GM23338 (cell line): ENCODE measurements at regions not wholly inside any gene's neighbourhood (a gene's known extent, or its start where the extent isn't known, plus 50 kb on each side); places are given as distances from the start of the nearest gene placed in this dataset.

Experiments used
- ATAC-seq: fragments of 200-7000 bp; cut with Tn5 transposase; 3 replicates; pipeline ENCODE4 v1.9.1; 2020
- DNase-seq: peaks from one replicate; pipeline ENCODE4 v3.0.0-alpha.2; 2015; ENCODE audit warnings: low spot score
- H2AFZ ChIP-seq: fragments of 200-600 bp; sonication (generic); 2 replicates; pipeline ENCODE4 v1.8.0; 2016; ENCODE audit warnings: antibody characterized with exemption, mild to moderate bottlenecking, moderate library complexity
- H3F3A ChIP-seq: fragments of 200-600 bp; sonication (generic); replicated peaks from 2 replicates; pipeline ENCODE4 v1.8.0; 2017; ENCODE audit warnings: antibody characterized with exemption, mixed run types, low read depth
- H3K27ac ChIP-seq: fragments of 200-600 bp; sonication (generic); 2 replicates; pipeline ENCODE4 v1.6.1; 2016; ENCODE audit warnings: low read depth
- H3K27me3 ChIP-seq: fragments of 200-600 bp; sonication (generic); 2 replicates; pipeline ENCODE4 v1.8.0; 2016; ENCODE audit warnings: mild to moderate bottlenecking, mixed run types, moderate library complexity; ENCODE audit not compliant: insufficient read depth
- H3K36me3 ChIP-seq: fragments of 200-600 bp; sonication (generic); 2 replicates; pipeline ENCODE4 v1.8.0; 2016; ENCODE audit warnings: mild to moderate bottlenecking; ENCODE audit not compliant: insufficient read depth
- H3K4me1 ChIP-seq: fragments of 200-600 bp; sonication (generic); 2 replicates; pipeline ENCODE4 v1.8.0; 2016; ENCODE audit warnings: mild to moderate bottlenecking, moderate library complexity; ENCODE audit not compliant: insufficient read depth
- H3K4me2 ChIP-seq: fragments of 200-600 bp; sonication (generic); 2 replicates; pipeline ENCODE4 v1.7.1; 2017; ENCODE audit warnings: mixed run types
- H3K4me3 ChIP-seq: fragments of 200-600 bp; sonication (generic); 2 replicates; pipeline ENCODE4 v1.6.1; 2016; ENCODE audit warnings: mixed run types
- H3K79me2 ChIP-seq: fragments of 200-600 bp; sonication (generic); replicated peaks from 2 replicates; pipeline ENCODE4 v1.8.0; 2017; ENCODE audit warnings: mild to moderate bottlenecking; ENCODE audit not compliant: insufficient read depth
- H3K9me2 ChIP-seq: fragments of 200-600 bp; sonication (generic); 2 replicates; pipeline ENCODE4 v1.8.0; 2017; ENCODE audit not compliant: insufficient read depth
- H4K20me1 ChIP-seq: fragments of 200-600 bp; sonication (generic); replicated peaks from 2 replicates; pipeline ENCODE4 v1.8.0; 2017; ENCODE audit warnings: mild to moderate bottlenecking; ENCODE audit not compliant: insufficient read depth
- H3K27ac Mint-ChIP-seq: 2 replicates; pipeline ENCODE4 v1.8.0; 2020; ENCODE audit warnings: inconsistent platforms, mild to moderate bottlenecking, moderate library complexity, mixed read lengths
- H3K27me3 Mint-ChIP-seq: 3 replicates; pipeline ENCODE4 v1.8.0; 2022; ENCODE audit warnings: low read depth, mild to moderate bottlenecking, moderate library complexity, mixed read lengths, inconsistent platforms; ENCODE audit not compliant: insufficient read depth, poor library complexity
- H3K36me3 Mint-ChIP-seq: 3 replicates; pipeline ENCODE4 v1.8.0; 2021; ENCODE audit warnings: low read depth, mild to moderate bottlenecking, inconsistent platforms, moderate library complexity, mixed read lengths
- H3K4me1 Mint-ChIP-seq: 3 replicates; pipeline ENCODE4 v1.8.0; 2020; ENCODE audit warnings: mild to moderate bottlenecking, inconsistent platforms, mixed read lengths
- H3K4me3 Mint-ChIP-seq: 3 replicates; pipeline ENCODE4 v1.8.0; 2021; ENCODE audit warnings: moderate library complexity, mild to moderate bottlenecking, inconsistent platforms, mixed read lengths
- H3K9me3 Mint-ChIP-seq: 3 replicates; pipeline ENCODE4 v1.8.0; 2020; ENCODE audit warnings: moderate library complexity, mild to moderate bottlenecking, inconsistent platforms, mixed read lengths
- CREB1 ChIP-seq: fragments of 250-450 bp; sonication (Bioruptor Pico); IDR thresholded peaks from 2 replicates; pipeline ENCODE4 v1.5.0; 2020; ENCODE audit warnings: low read depth, mild to moderate bottlenecking, moderate library complexity
- CTCF ChIP-seq, 2 experiments: fragments of 200-600 bp in 1 of 2; sonication (generic) in 1 of 2; conservative IDR thresholded peaks; 2 replicates each; pipeline versions ENCODE4 v1.5.1 to v1.6.1; 2016 to 2017; ENCODE audit warnings: antibody characterized with exemption in 2 of 2, low read depth in 2 of 2, mild to moderate bottlenecking in 2 of 2, moderate library complexity in 1 of 2
- ETS1 ChIP-seq: IDR thresholded peaks from 2 replicates; pipeline ENCODE4 v1.6.1; 2016; ENCODE audit warnings: antibody characterized with exemption
- EZH2 ChIP-seq: fragments of 200-600 bp; sonication (generic); IDR thresholded peaks from one replicate; pipeline ENCODE4 v1.8.0; 2017; ENCODE audit warnings: antibody characterized with exemption, mild to moderate bottlenecking, low read depth; ENCODE audit not compliant: unreplicated experiment
- EZH2phosphoT487 ChIP-seq: fragments of 200-600 bp; sonication (generic); IDR thresholded peaks from one replicate; pipeline ENCODE4 v1.8.1; 2018; ENCODE audit warnings: antibody characterized with exemption; ENCODE audit not compliant: unreplicated experiment
- JUNB ChIP-seq: IDR thresholded peaks from one replicate; pipeline ENCODE4 v1.6.1; 2016; ENCODE audit warnings: antibody characterized with exemption; ENCODE audit not compliant: unreplicated experiment
- NANOG ChIP-seq: IDR thresholded peaks from 2 replicates; pipeline ENCODE4 v1.6.1; 2016; ENCODE audit warnings: antibody characterized with exemption, borderline replicate concordance
- POLR2AphosphoS5 ChIP-seq: IDR thresholded peaks from 2 replicates; pipeline ENCODE4 v1.6.1; 2016; ENCODE audit warnings: antibody characterized with exemption, low read depth
- REST ChIP-seq: IDR thresholded peaks from one replicate; pipeline ENCODE4 v1.6.1; 2018; ENCODE audit warnings: antibody characterized with exemption; ENCODE audit not compliant: unreplicated experiment
- STAT1 ChIP-seq: IDR thresholded peaks from one replicate; pipeline ENCODE4 v1.6.1; 2016; ENCODE audit warnings: antibody characterized with exemption; ENCODE audit not compliant: unreplicated experiment
- ZNF114 ChIP-seq: fragments of 250-450 bp; sonication (Bioruptor Pico); IDR thresholded peaks from 2 replicates; pipeline ENCODE4 v1.5.0; 2020; ENCODE audit warnings: mild to moderate bottlenecking, moderate library complexity
- ZNF331 ChIP-seq: fragments of 250-450 bp; sonication (Bioruptor Pico); IDR thresholded peaks from 2 replicates; pipeline ENCODE4 v1.5.0; 2020; ENCODE audit warnings: low read depth, mild to moderate bottlenecking, moderate library complexity
- ZNF462 ChIP-seq: fragments of 250-450 bp; sonication (Bioruptor Pico); IDR thresholded peaks from 2 replicates; pipeline ENCODE4 v1.5.0; 2020; ENCODE audit warnings: mild to moderate bottlenecking, moderate library complexity

GRCh38 chr16:35906440-35906839 lies 2447.0 kb downstream of the TP53TG3F start:
- Histone ChIP-seq H3K27me3 (no peaks in the 10 kb centered on the region), H3K4me1 (no peaks in the 10 kb centered on the region), H2AFZ (no peak overlapping the region), H3K4me2 (no peak overlapping the region), H3K36me3 (no peaks in the 10 kb centered on the region; the same call in 1 of the 2 replicates), H4K20me1 (no peaks in the 10 kb centered on the region), H3K9me2 (no peaks in the 10 kb centered on the region), H3K79me2 (no peaks in the 10 kb centered on the region), H3F3A (no peaks in the 10 kb centered on the region), H3K4me3 (no peak overlapping the region), H3K27ac (no peak overlapping the region)
- ATAC-seq (no peak), DNase-seq (no peak)
- Mint-ChIP-seq H3K4me1 (no peaks in the 10 kb centered on the region), H3K27ac (no peak overlapping the region), H3K27me3 (peaks cover 22% of the 10 kb centered on the region), H3K9me3 (peaks cover 100% of the 10 kb centered on the region), H3K36me3 (peaks cover 64% of the 10 kb centered on the region), H3K4me3 (no peak overlapping the region)
- no peak for TF ChIP-seq CREB1 (CRISPR knock-in tag)
- TF ChIP-seq NANOG = no peak
- no peak for TF ChIP-seq ZNF462 (CRISPR knock-in tag)
- TF ChIP-seq CTCF (conservative IDR thresholded peaks at IDR 0.05; ENCODE audit: low read depth in 2 of 2) = no peak
- no peak for TF ChIP-seq EZH2phosphoT487
- TF ChIP-seq ZNF331 (CRISPR knock-in tag) = no peak
- TF ChIP-seq EZH2 = no peak
- no peak for TF ChIP-seq JUNB
- no peak for TF ChIP-seq ETS1
- TF ChIP-seq POLR2AphosphoS5 = no peak
- TF ChIP-seq REST = no peak
- no peak for TF ChIP-seq ZNF114
- no peak for TF ChIP-seq STAT1
